HG03354 (cell line): ENCODE measurements at regions not wholly inside any gene's neighbourhood (a gene's known extent, or its start where the extent isn't known, plus 50 kb on each side); places are given as distances from the start of the nearest gene placed in this dataset.

Source experiments
- ATAC-seq: cut with Tn5 transposase; IDR thresholded peaks from one replicate; pipeline ENCODE4 v1.9.1; 2021; ENCODE audit warnings: mild to moderate bottlenecking; ENCODE audit not compliant: unreplicated experiment, poor library complexity, severe bottlenecking

- ATAC-seq, result no peak
These were observed 136.1 kb upstream of the ELAVL2 start for GRCh38 chr9:23962101-23962500.

- ATAC-seq, result no peak
These were observed 119.9 kb upstream of the ELAVL2 start for GRCh38 chr9:23945897-23946296.

GRCh38 chr9:23941051-23941450 is 115.0 kb upstream of the ELAVL2 start:
- no peak for ATAC-seq

GRCh38 chr9:23938908-23939307 is 112.9 kb upstream of the ELAVL2 start:
- ATAC-seq, result no peak

GRCh38 chr9:23934291-23934906 is 108.4 kb upstream of the ELAVL2 start:
- no peak for ATAC-seq

GRCh38 chr9:23933348-23933747 is 107.3 kb upstream of the ELAVL2 start:
- ATAC-seq, result no peak

- peak; percentile 92 for ATAC-seq
These were observed 100.3 kb upstream of the ELAVL2 start for GRCh38 chr9:23926368-23926767.

- ATAC-seq, result no peak
These were observed 88.5 kb upstream of the ELAVL2 start for GRCh38 chr9:23914431-23915003.

- ATAC-seq, result no peak
These were observed 81.3 kb upstream of the ELAVL2 start for GRCh38 chr9:23907343-23907742.

- ATAC-seq, result no peak
These were observed 61.7 kb upstream of the ELAVL2 start for GRCh38 chr9:23887781-23888180.
